Omental fat pad (tissue), 3 donors: ENCODE measurements at regions not wholly inside any gene's neighbourhood (a gene's known extent, or its start where the extent isn't known, plus 50 kb on each side); places are given as distances from the start of the nearest gene placed in this dataset.

Source experiments
- ATAC-seq: fragments of 150-250 bp; one replicate; pipeline ENCODE4 v1.9.1; 2016; ENCODE audit warnings: mild to moderate bottlenecking, moderate library complexity; ENCODE audit not compliant: low FRiP score
- DNase-seq: peaks from one replicate; pipeline ENCODE4 v3.0.0-alpha.2; 2019; ENCODE audit warnings: low spot score
- CTCF ChIP-seq, 3 donors: fragments of 450-650 bp; IDR thresholded peaks; one replicate each; pipeline ENCODE4 v1.5.1; 2016 to 2017; ENCODE audit warnings: antibody characterized with exemption in 3 of 3, mild to moderate bottlenecking in 3 of 3, moderate library complexity in 2 of 3

GRCh38 chrX:115504167-115504566, 56.8 kb upstream of the PLS3 start:
- ATAC-seq (no peak), DNase-seq (no peak)
- TF ChIP-seq CTCF (IDR thresholded peaks at IDR 0.05) = no peak
